ENCODE measurements at regions not wholly inside any gene's neighbourhood (a gene's known extent, or its start where the extent isn't known, plus 50 kb on each side); places are given as distances from the start of the nearest gene placed in this dataset.
"Not testable (repeated sequence)": the region's sequence is repeated elsewhere in the genome, so short reads cannot be mapped to it uniquely, and the experiment has no call there.

- DNase-seq, result no peak
These were observed 476.3 kb upstream of the ADGRL3 start for GRCh38 chr4:60723796-60724195.

DNA sequence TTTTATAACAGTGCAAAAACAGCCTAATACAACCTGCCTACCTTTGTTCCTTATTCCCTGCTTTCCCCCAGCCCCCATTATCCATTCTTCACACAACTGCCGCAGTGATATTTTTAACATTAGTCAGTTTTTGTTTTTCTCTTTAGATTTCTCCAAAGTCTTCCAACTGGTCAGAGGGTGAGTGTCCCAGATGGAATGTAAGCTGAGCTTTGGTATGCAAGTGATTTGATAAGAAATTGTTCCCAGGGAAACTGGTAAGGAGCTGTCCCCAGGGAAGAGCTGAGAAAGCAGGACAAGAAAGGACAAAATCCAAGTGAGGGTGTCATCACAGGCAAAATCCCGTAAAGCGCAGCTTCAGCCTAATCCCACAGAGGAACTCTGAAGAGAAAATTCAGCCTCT lies 475.5 kb upstream of the ADGRL3 start:
- no peak for DNase-seq

- no peak for DNase-seq
These were observed 473.3 kb upstream of the ADGRL3 start for GRCh38 chr4:60726779-60727178.

DNA sequence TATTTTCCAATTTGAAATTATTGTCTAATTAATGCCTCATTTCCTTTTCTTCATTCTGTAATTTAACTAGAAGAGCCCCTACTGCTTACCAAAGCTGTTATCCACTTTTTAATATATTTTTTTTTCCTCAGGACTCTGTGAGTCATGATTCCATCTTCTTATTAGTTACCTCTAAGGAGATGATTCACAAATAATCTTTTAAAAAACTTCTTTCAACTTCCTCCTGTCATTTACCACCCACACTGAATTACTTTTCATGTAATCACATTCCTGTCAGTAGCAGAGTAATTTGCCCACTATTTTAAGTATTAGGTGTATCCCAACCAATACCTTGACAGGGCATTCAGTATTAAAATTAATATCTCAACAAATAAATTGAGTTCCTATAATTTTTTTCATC lies 470.9 kb upstream of the ADGRL3 start:
- DNase-seq, result no peak

DNA sequence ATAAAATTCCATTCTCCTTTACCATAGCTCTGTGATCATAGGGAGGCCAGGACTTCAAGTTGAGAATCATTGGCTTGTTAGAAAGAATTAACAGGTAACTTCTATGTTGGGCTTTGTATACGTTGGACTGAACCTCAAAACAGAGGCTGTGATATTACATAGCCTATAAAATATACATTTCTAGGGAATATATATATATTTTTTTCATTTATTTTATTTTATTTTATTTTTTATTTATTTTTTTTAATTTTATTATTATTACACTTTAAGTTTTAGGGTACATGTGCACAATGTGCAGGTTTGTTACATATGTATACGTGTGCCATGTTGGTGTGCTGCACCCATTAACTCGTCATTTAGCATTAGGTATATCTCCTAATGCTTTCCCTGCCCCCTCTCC lies 470.4 kb upstream of the ADGRL3 start:
- DNase-seq, result not testable (repeated sequence)

- no peak for DNase-seq
These were observed 462.3 kb upstream of the ADGRL3 start for GRCh38 chr4:60737858-60738257.

DNA sequence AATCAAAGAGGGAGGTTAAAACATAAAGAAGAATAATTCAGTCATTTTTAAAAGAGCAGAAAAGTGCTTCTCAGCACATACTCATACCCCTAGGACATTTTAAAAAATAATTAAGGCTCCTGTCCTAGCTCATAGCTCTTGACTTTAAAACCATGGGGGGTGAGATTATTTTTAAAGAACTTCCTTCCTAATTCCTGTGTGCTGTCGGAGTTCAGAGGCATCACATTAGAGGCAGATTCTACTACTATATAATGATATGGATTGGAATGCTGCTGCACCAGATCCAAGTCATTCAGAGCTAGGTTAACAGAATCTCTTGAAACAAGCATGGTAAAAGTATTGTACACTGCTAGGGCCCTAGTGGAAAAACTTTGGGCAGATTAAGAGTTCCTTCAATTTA lies 456.5 kb upstream of the ADGRL3 start:
- no peak for DNase-seq

DNA sequence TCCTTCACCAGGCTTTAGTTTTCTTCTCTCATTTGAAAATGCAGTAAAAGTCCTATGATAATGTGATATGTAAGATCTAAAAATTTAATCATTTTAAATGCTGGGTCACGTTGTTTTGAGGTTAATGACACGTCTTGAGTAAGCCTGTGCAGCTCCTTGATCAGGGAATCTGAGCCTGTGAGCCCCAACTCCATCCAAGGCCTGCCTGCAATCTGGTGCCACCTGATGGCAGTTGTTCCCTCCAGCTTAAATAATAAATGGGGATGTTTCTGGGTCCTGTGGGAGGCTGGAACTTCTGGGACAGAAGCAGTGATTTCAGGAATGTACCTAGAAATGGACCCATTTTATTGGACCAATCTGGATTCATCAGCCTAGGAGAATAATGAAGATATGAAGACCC lies 455.4 kb upstream of the ADGRL3 start:
- DNase-seq, result no peak

- DNase-seq, result no peak
These were observed 454.1 kb upstream of the ADGRL3 start for GRCh38 chr4:60745800-60746571.

- no peak for DNase-seq
These were observed 449.2 kb upstream of the ADGRL3 start for GRCh38 chr4:60750962-60751361.

- DNase-seq, result no peak
These were observed 442.0 kb upstream of the ADGRL3 start for GRCh38 chr4:60757986-60758680.

GRCh38 chr4:60759518-60760245 lies 440.4 kb upstream of the ADGRL3 start:
- DNase-seq, result no peak

DNA sequence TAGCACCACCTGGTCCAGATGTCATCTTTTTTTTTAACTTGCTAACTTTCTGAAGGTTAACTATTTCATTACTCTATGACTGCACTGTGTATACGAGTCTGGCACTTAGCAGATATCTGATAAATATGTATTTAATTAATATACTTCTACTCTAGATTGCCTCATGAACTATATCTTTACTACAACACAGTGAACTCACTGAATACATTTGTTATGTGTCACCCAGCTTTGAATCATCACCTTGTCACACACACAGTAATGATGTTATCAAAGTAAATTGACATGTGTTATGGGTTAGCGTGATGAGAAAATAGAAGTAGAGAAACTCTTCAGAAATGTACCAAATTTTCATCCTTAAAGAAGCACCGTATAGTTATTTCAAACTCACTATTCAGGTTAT lies 419.3 kb upstream of the ADGRL3 start:
- no peak for DNase-seq

- DNase-seq, result no peak
These were observed 409.5 kb upstream of the ADGRL3 start for GRCh38 chr4:60790608-60791007.

DNA sequence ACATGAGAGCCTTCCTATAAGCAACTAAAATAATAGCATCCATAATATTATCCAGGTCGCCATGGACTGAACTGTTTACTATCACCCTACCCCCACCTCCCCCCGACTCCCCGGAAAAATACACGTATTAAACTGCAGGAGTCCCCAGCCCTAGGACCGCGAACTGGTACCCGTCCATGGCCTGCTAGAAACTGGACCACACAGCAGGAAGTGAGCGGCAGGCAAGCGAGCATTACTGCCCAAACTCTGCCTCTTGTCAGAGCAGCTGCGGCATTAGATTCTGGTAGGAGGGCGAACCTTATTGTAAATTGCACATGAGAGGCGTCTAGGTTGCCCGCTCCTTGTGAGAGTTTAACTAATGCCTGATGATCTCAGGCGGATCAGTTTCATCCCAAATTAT lies 405.8 kb upstream of the ADGRL3 start:
- DNase-seq, result no peak

DNA sequence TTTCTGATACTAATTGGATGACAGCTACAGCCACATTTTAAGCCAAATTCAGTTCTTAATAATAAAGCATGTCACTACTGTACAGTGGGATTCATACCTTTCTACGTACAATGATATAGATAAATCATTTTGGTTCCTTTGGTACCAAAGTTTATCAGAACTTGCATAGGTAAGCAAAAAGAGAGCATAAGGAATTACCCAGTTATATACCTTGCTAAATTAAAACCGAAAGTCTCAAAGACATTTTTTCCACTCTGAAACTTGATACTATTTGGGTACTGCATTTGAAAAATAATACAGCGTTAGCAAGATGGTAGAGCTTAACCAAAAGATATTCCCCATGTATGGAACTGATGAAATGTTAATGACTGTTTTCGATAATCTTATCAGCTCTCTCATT lies 400.9 kb upstream of the ADGRL3 start:
- no peak for DNase-seq

- DNase-seq, result no peak
These were observed 399.4 kb upstream of the ADGRL3 start for GRCh38 chr4:60800701-60801100.

DNA sequence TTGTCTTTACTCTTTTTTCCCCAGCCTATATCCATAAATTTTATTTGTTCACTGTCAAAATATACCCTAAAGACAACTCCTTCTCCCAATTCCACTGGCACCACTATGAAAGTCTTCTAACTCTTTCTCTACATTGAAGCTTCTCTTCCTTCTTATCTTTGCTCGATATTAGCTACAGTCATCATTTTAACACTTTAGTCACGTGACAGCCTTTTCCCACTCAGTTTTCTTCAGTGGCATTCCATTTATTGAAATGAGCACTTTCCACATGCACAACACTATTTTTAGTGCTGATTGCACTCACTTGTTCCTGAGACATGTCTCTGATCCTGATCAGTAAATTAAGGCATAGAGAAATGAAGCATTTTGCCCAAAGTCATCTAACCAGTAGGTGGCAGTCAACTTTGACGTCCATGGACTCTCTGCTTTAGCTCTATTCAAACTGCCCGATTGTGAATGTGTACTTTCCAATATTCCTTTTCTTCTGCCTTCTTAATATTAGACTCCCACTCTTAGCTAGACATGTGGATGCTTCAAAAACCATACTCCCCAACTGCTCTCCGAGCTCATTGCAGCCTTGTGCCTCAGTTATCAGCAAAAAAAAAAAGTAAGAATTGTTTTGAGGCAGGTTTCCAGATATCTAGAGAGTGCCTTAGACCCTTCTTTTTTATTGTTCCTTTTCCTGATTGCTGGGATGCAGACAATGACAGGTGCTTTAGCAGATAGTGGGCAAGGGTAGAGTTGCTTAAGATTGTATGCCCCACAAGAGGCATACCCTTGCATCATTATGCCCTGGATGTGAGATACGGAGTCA lies 394.4 kb upstream of the ADGRL3 start:
- no peak for DNase-seq

DNA sequence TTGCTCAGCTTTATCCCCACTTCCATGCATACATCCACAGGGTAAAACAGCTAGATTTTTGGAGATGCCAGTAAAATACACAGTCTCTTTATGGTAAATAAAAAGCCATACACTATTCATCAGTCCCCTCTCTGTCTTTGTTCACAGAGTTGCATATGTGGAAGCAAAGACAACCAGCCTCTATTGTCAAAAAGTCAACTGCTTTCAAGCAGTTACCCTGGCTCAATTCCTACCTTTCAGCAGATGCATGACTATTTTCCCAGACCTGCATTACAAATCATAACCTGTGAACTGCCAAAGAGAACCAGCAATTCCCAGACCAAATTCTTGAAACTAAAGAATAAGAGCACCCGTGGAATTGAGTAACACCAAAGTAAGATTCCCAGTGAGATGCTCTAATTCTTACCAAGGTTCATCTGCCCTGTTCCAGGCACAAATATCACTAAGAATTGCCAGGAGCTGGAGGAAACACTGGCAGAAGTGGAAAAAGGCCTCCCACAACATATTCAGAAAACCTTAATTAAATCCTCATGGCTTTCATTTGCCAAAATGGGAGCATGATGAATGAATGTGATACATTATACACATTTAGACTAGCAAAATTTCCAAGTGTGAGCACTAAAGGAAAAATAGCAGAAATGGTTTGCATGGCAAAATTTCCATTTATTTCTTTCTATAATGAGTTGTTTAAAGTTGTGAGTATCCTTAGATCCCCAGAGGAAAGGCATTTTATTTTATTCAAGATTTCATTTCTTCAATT lies 391.2 kb upstream of the ADGRL3 start:
- no peak for DNase-seq

- DNase-seq, result no peak
These were observed 390.7 kb upstream of the ADGRL3 start for GRCh38 chr4:60809486-60809800.

- DNase-seq, result no peak
These were observed 387.3 kb upstream of the ADGRL3 start for GRCh38 chr4:60812811-60813210.

DNA sequence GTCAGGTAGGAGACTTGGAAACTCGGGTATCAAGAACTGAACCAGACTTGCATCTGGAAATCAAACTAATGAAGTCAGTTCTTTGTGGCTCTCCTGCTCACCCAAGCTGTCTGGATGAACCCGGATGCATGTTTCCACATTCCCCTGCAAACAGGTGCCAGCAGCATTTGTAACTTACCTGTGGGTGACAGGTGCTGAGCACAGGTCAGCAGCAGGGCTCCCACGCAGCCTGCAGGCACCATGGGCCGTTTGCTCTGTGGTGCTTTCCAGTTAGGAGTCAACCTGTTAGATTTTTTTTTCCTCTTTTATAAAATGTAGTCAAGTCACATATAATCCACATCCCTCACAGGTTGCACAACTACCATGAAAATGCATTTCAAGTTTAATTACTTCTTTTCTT lies 385.6 kb upstream of the ADGRL3 start:
- no peak for DNase-seq

GRCh38 chr4:60817609-60818008 lies 382.5 kb upstream of the ADGRL3 start:
- no peak for DNase-seq

All from NCI-H524 treated with DMSO at 0.1 percent for 48 hours (cell line).